HepG2 (cell line): ENCODE measurements at regions not wholly inside any gene's neighbourhood (a gene's known extent, or its start where the extent isn't known, plus 50 kb on each side); places are given as distances from the start of the nearest gene placed in this dataset.

Source experiments
- ATAC-seq: fragments of 200-7000 bp; cut with Tn5 transposase; 3 replicates; pipeline ENCODE4 v1.9.1; 2020; ENCODE audit warnings: mild to moderate bottlenecking, moderate library complexity
- BruUV-seq: library from RNA; stranded (reverse); fragments of 400-500 nt; replicated peaks from 2 replicates; lab custom pipeline; 2021; lab: Mats Ljungman, UMichigan
- CTCF ChIA-PET: fragments of 300-600 bp; formaldehyde crosslinking; extraction: SDS; loops from one replicate; lab custom pipeline; 2021; ENCODE audit warnings: low total read pairs, inconsistent platforms, low intra/inter-chr PET ratio; lab: Yijun Ruan, JAX
- POLR2A ChIA-PET: fragments of 350-600 bp; sonication (Branson Sonifier 250); formaldehyde crosslinking; loops from one replicate; lab custom pipeline; 2020; ENCODE audit warnings: antibody characterized with exemption, inconsistent platforms; lab: Yijun Ruan, JAX
- DNase-seq: peaks from one replicate; pipeline ENCODE4 v3.0.0-alpha.2; 2015; ENCODE audit warnings: low spot score
- FAIRE-seq: peaks from 3 replicates; lab custom pipeline; 2011; peaks lifted over from hg19 to GRCh38; lab: Jason Lieb, UNC
- H2AFZ ChIP-seq: one replicate; pipeline ENCODE4 v1.6.1; 2011; ENCODE audit warnings: low read length, inconsistent platforms
- H3K27ac ChIP-seq: fragments of 300-600 bp; 3 replicates; pipeline ENCODE4 v1.8.0; 2011; ENCODE audit warnings: mixed run types, mild to moderate bottlenecking, mixed read lengths, low read length, inconsistent platforms; ENCODE audit not compliant: insufficient read depth; ENCODE audit errors: extremely low read length
- H3K27me3 ChIP-seq, 2 experiments: fragments of 200-600 bp in 1 of 2; 2 replicates in 1 of 2; 3 replicates in 1 of 2; pipeline versions ENCODE4 v1.6.0 to v1.8.0; 2011; ENCODE audit warnings: low read length in 2 of 2, mild to moderate bottlenecking in 2 of 2, moderate library complexity in 2 of 2, inconsistent platforms in 1 of 2; ENCODE audit not compliant: insufficient read depth in 2 of 2, control insufficient read depth in 1 of 2
- H3K36me3 ChIP-seq, 2 experiments: fragments of 200-600 bp in 1 of 2; replicated peaks in 1 of 2; 2 replicates in 1 of 2; 3 replicates in 1 of 2; pipeline versions ENCODE4 v1.5.1 to v1.8.0; 2011; ENCODE audit warnings: low read length in 2 of 2, inconsistent platforms in 1 of 2; ENCODE audit not compliant: insufficient read depth in 2 of 2, control insufficient read depth in 1 of 2
- H3K4me1 ChIP-seq: 2 replicates; pipeline ENCODE4 v1.5.1; 2012; ENCODE audit warnings: low read length, inconsistent platforms; ENCODE audit not compliant: insufficient read depth
- H3K4me2 ChIP-seq: 2 replicates; pipeline ENCODE4 v1.6.0; 2011; ENCODE audit warnings: low read depth, low read length, inconsistent platforms
- H3K4me3 ChIP-seq, 3 experiments: fragments of 200-600 bp in 1 of 3; sonication (generic), shearing (Covaris generic) in 1 of 3; replicated peaks in 1 of 3; 2 replicates each; pipeline ENCODE4 v1.5.1; 2011 to 2016; ENCODE audit warnings: low read length in 3 of 3, inconsistent platforms in 2 of 3, low read depth in 2 of 3, mild to moderate bottlenecking in 2 of 3, control low read depth in 1 of 3, mixed read lengths in 1 of 3; ENCODE audit not compliant: insufficient read depth in 1 of 3
- H3K79me2 ChIP-seq: one replicate; pipeline ENCODE4 v1.6.1; 2011; ENCODE audit warnings: low read length, inconsistent platforms; ENCODE audit not compliant: insufficient read depth
- H3K9ac ChIP-seq: 2 replicates; pipeline ENCODE4 v1.6.0; 2011; ENCODE audit warnings: mild to moderate bottlenecking, low read depth, low read length, inconsistent platforms; ENCODE audit not compliant: insufficient read depth
- H3K9me3 ChIP-seq: 2 replicates; pipeline ENCODE4 v1.5.1; 2012; ENCODE audit warnings: mild to moderate bottlenecking, low read length
- H4K20me1 ChIP-seq: 2 replicates; pipeline ENCODE4 v1.6.0; 2011; ENCODE audit warnings: inconsistent platforms, mild to moderate bottlenecking, low read length, moderate library complexity; ENCODE audit not compliant: insufficient read depth
- ATF1 ChIP-seq: IDR thresholded peaks from 2 replicates; pipeline ENCODE4 v1.6.1; 2016; ENCODE audit warnings: mild to moderate bottlenecking, control low read depth
- BATF2 ChIP-seq: sonication (generic); formaldehyde crosslinking; IDR thresholded peaks from 2 replicates; pipeline ENCODE4 v1.8.0; 2022; ENCODE audit warnings: mild to moderate bottlenecking, missing genetic modification reagents, moderate library complexity
- DPF2 ChIP-seq: sonication (generic); formaldehyde crosslinking; IDR thresholded peaks from 2 replicates; pipeline ENCODE4 v1.4.0; 2020; ENCODE audit warnings: mild to moderate bottlenecking, low read depth, missing genetic modification reagents, borderline replicate concordance
- EED ChIP-seq: sonication (generic); formaldehyde crosslinking; IDR thresholded peaks from 2 replicates; pipeline ENCODE4 v1.5.0; 2020; ENCODE audit warnings: mild to moderate bottlenecking, missing genetic modification reagents
- HOXA9 ChIP-seq: sonication (generic); formaldehyde crosslinking; IDR thresholded peaks from 2 replicates; pipeline ENCODE4 v1.8.1; 2022; ENCODE audit warnings: missing genetic modification reagents, mild to moderate bottlenecking, moderate library complexity, borderline replicate concordance
- KAT7 ChIP-seq: IDR thresholded peaks from 2 replicates; pipeline ENCODE4 v1.6.1; 2018; ENCODE audit warnings: borderline replicate concordance, missing compliant biosample characterization
- LCORL ChIP-seq, 2 experiments: fragments of 450-650 bp in 1 of 2; sonication (generic) in 1 of 2; formaldehyde crosslinking in 1 of 2; IDR thresholded peaks; 2 replicates each; pipeline versions ENCODE4 v1.5.0 to v1.6.1; 2017 to 2020; ENCODE audit warnings: antibody characterized with exemption in 1 of 2, missing genetic modification reagents in 1 of 2
- MED13 ChIP-seq: sonication (generic); formaldehyde crosslinking; IDR thresholded peaks from 2 replicates; pipeline ENCODE4 v1.5.0; 2020; ENCODE audit warnings: missing genetic modification reagents
- MIER2 ChIP-seq: IDR thresholded peaks from 2 replicates; pipeline ENCODE4 v1.6.1; 2016; ENCODE audit warnings: missing biosample characterization, missing genetic modification reagents
- MXD4 ChIP-seq: IDR thresholded peaks from 2 replicates; pipeline ENCODE4 v1.6.1; 2016; ENCODE audit warnings: mild to moderate bottlenecking, missing biosample characterization, missing genetic modification reagents
- PAWR ChIP-seq: sonication (generic); formaldehyde crosslinking; IDR thresholded peaks from 2 replicates; pipeline ENCODE4 v1.4.0; 2020; ENCODE audit warnings: missing genetic modification reagents, mild to moderate bottlenecking, borderline replicate concordance
- SKI ChIP-seq: fragments of 450-650 bp; IDR thresholded peaks from one replicate; pipeline ENCODE4 v1.6.1; 2018; ENCODE audit warnings: mild to moderate bottlenecking; ENCODE audit not compliant: partially characterized antibody
- TFDP1 ChIP-seq: IDR thresholded peaks from 2 replicates; pipeline ENCODE4 v1.6.1; 2016; ENCODE audit warnings: missing compliant biosample characterization, missing genetic modification reagents, borderline replicate concordance
- YEATS2 ChIP-seq: sonication (generic); formaldehyde crosslinking; IDR thresholded peaks from 2 replicates; pipeline ENCODE4 v1.4.0; 2020; ENCODE audit warnings: missing genetic modification reagents, borderline replicate concordance
- ZFP37 ChIP-seq: sonication (generic); formaldehyde crosslinking; IDR thresholded peaks from 2 replicates; pipeline ENCODE4 v1.4.0; 2020; ENCODE audit warnings: missing genetic modification reagents, borderline replicate concordance
- ZFP91 ChIP-seq: sonication (generic); formaldehyde crosslinking; IDR thresholded peaks from 2 replicates; pipeline ENCODE4 v1.9.0; 2022; ENCODE audit warnings: missing genetic modification reagents, mild to moderate bottlenecking, borderline replicate concordance
- ZNF574 ChIP-seq: sonication (generic); formaldehyde crosslinking; IDR thresholded peaks from 2 replicates; pipeline ENCODE4 v1.4.0; 2020; ENCODE audit warnings: missing genetic modification reagents
- ZNF597 ChIP-seq: sonication (generic); formaldehyde crosslinking; IDR thresholded peaks from 2 replicates; pipeline ENCODE4 v1.5.0; 2020; ENCODE audit warnings: missing genetic modification reagents
- ZNF709 ChIP-seq: sonication (generic); formaldehyde crosslinking; IDR thresholded peaks from 2 replicates; pipeline ENCODE4 v1.5.0; 2020; ENCODE audit warnings: mild to moderate bottlenecking, missing genetic modification reagents
- in situ Hi-C: cut with HindIII; loops from 2 replicates; pipeline ENCODE4 v1.10.0; 2017; ENCODE audit warnings: low pct_unique_long_range_greater_than_20kb; ENCODE audit not compliant: extremely low pct_ligation_motif_present
- intact Hi-C: fragments of 100-400 bp; cut with micrococcal nuclease; formaldehyde crosslinking; loops from one replicate; pipeline ENCODE4 v1.10.0; 2022; ENCODE audit not compliant: unreplicated experiment

GRCh38 chr10:36033808-36034207 lies 391.7 kb upstream of the FZD8 start:
- Histone ChIP-seq H3K4me1 (no peaks in the 10 kb centered on the region), H3K27me3 (no peaks in the 10 kb centered on the region), H2AFZ (no peak overlapping the region), H3K9ac (no peak overlapping the region), H3K36me3 (no peaks in the 10 kb centered on the region), H4K20me1 (no peaks in the 10 kb centered on the region), H3K27ac (no peak overlapping the region), H3K4me2 (no peak overlapping the region), H3K4me3 (no peak overlapping the region), H3K9me3 (no peaks in the 10 kb centered on the region), H3K79me2 (no peaks in the 10 kb centered on the region)
- DNase-seq = no peak
- in situ Hi-C loops = no loop called here
- BruUV-seq = no TSS peak
- POLR2A ChIA-PET = no interaction called here
- no peak for FAIRE-seq
- intact Hi-C loops = no loop called here
- no peak for ATAC-seq
- CTCF ChIA-PET = no interaction called here
- TF ChIP-seq PAWR (CRISPR knock-in tag) (no peak), ZFP91 (CRISPR knock-in tag) (no peak), MIER2 (no peak), MXD4 (CRISPR knock-in tag) (no peak), SKI (no peak), DPF2 (no peak), HOXA9 (no peak), TFDP1 (CRISPR knock-in tag) (no peak), ZNF709 (CRISPR knock-in tag) (no peak), EED (CRISPR knock-in tag) (no peak), ATF1 (CRISPR knock-in tag) (no peak), ZFP37 (CRISPR knock-in tag) (no peak), ZNF597 (CRISPR knock-in tag) (no peak), ZNF574 (CRISPR knock-in tag) (no peak), BATF2 (CRISPR knock-in tag) (no peak), MED13 (CRISPR knock-in tag) (no peak), LCORL (IDR thresholded peaks at IDR 0.05) (no peak), LCORL (CRISPR knock-in tag; IDR thresholded peaks at IDR 0.05) (no peak), KAT7 (no peak), YEATS2 (CRISPR knock-in tag) (no peak)
